Tibial artery (tissue), 4 donors: ENCODE measurements at regions not wholly inside any gene's neighbourhood (a gene's known extent, or its start where the extent isn't known, plus 50 kb on each side); places are given as distances from the start of the nearest gene placed in this dataset.

Experiments used
- DNase-seq, 2 donors: peaks; one replicate each; pipeline ENCODE4 v3.0.0-alpha.2; 2019
- H3K27ac ChIP-seq, 2 donors: fragments of 200-600 bp; sonication (generic) in 1 of 2; 1 replicate in 1 of 2; 2 replicates in 1 of 2; pipeline ENCODE4 v1.5.1; 2018 to 2019; ENCODE audit warnings: mild to moderate bottlenecking in 1 of 2
- H3K27me3 ChIP-seq, 2 donors: fragments of 200-600 bp; sonication (generic) in 1 of 2; one replicate each; pipeline versions ENCODE4 v1.5.1 to v1.6.0; 2016 to 2019
- H3K36me3 ChIP-seq, 3 donors: fragments of 200-600 bp; sonication (generic) in 2 of 3; one replicate each; pipeline ENCODE4 v1.5.1; 2016 to 2019; ENCODE audit warnings: mild to moderate bottlenecking in 2 of 3
- H3K4me1 ChIP-seq, 4 donors: fragments of 200-600 bp; sonication (generic) in 2 of 4; 1 replicate in 3 of 4; 2 replicates in 1 of 4; pipeline ENCODE4 v1.5.1; 2016 to 2019
- H3K4me3 ChIP-seq, 2 donors: fragments of 200-600 bp; sonication (generic) in 1 of 2; 1 replicate in 1 of 2; 2 replicates in 1 of 2; pipeline ENCODE4 v1.5.1; 2018 to 2019; ENCODE audit warnings: mild to moderate bottlenecking in 2 of 2
- H3K9me3 ChIP-seq, 3 donors: fragments of 200-600 bp; sonication (generic) in 1 of 3; one replicate each; pipeline ENCODE4 v1.5.1; 2016 to 2019
- intact Hi-C: fragments of 100-400 bp; cut with DNase I; formaldehyde crosslinking; loops from one replicate; pipeline ENCODE4 v1.15.0; 2023; ENCODE audit warnings: low total_unique reads
- TF ChIP-seq, protein P1 (sequence below), 2 experiments: fragments of 200-600 bp in 1 of 2; fragments of 450-650 bp in 1 of 2; IDR thresholded peaks; one replicate each; pipeline ENCODE4 v1.5.1; 2017 to 2019; ENCODE audit warnings: antibody characterized with exemption in 2 of 2, mild to moderate bottlenecking in 1 of 2, moderate library complexity in 1 of 2

DNA sequence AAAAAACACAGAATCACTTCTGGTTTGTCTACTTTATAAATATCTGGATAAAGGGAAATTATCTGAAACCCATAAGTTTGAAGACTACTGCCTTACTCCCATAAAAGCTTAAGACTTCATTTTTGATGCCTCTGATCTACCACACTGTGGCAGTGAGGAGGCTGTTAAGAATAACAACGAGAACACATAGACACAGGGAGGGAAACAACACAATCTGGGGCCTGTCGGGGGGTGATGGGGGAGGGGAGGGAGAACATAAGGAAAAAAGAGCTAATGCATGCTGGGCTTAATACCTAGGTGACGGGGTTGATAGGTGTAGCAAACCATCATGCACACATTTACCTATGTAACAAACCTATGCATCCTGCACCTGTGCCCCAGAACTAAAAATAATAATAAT lies 573.7 kb downstream of the GBA3 start:
- intact Hi-C loops: no loop called here
- TF ChIP-seq, protein P1, sequence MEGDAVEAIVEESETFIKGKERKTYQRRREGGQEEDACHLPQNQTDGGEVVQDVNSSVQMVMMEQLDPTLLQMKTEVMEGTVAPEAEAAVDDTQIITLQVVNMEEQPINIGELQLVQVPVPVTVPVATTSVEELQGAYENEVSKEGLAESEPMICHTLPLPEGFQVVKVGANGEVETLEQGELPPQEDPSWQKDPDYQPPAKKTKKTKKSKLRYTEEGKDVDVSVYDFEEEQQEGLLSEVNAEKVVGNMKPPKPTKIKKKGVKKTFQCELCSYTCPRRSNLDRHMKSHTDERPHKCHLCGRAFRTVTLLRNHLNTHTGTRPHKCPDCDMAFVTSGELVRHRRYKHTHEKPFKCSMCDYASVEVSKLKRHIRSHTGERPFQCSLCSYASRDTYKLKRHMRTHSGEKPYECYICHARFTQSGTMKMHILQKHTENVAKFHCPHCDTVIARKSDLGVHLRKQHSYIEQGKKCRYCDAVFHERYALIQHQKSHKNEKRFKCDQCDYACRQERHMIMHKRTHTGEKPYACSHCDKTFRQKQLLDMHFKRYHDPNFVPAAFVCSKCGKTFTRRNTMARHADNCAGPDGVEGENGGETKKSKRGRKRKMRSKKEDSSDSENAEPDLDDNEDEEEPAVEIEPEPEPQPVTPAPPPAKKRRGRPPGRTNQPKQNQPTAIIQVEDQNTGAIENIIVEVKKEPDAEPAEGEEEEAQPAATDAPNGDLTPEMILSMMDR (IDR thresholded peaks at IDR 0.05): no peak
- H3K9me3 ChIP-seq: no peaks in the 10 kb centered on the region
- no peaks in the 10 kb centered on the region for H3K4me1 ChIP-seq
- no peaks in the 10 kb centered on the region for H3K36me3 ChIP-seq
- no peak for DNase-seq
- H3K4me3 ChIP-seq: no peak overlapping the region
- H3K27ac ChIP-seq: no peak overlapping the region
- H3K27me3 ChIP-seq: no peaks in the 10 kb centered on the region

DNA sequence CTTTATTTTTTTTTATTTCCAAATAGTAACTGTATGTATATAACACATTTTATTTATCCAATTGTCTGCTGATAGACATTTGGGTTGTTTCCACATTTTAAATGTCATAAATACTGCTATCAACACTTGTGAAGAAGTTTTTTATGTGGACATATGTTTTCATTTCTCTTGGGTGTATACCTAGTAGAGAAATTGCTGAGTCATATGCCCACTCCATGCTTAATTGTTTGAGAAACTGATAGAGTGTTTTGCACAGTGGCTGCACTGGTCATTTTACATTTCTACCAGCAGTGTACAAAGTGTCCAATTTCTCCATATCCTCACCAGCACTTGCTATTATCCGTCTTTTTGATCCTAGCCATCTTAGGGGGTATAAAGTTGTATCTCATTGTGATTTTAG lies 567.8 kb downstream of the GBA3 start:
- H3K27me3 ChIP-seq: no peaks in the 10 kb centered on the region
- TF ChIP-seq, protein P1 (IDR thresholded peaks at IDR 0.05): no peak
- H3K36me3 ChIP-seq: no peaks in the 10 kb centered on the region
- H3K4me3 ChIP-seq: no peak overlapping the region
- no peaks in the 10 kb centered on the region for H3K4me1 ChIP-seq
- intact Hi-C loops: no loop called here
- H3K27ac ChIP-seq: no peak overlapping the region
- no peak for DNase-seq
- H3K9me3 ChIP-seq: no peaks in the 10 kb centered on the region

DNA sequence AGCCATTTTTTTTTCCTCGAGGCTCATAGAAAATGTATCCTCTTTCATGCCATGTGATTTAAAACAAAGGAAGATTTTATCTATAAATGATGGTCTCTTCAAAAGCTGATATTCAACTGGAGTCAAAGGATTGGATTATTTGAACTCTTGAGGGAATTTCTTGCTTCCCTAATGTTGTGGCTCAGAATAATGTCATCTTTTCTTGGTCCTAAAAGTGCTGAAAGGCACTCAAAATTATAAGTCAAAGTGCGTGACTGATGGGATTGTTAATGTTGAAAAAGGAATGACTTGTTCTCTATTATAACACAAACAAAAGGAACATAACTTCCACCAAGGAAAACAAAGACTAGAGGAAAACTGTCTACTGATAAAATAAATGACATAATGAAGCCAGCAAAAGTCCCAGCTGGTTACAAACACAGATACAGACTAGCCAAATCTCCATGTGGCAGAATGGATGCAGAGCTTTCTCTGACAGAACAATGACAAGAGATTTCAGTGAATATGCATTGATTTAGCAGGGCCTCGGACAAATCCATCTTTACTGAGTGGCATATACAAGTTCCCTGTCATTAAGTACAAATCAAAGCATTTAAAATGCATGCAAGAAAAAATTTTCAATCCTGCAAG lies 552.6 kb downstream of the GBA3 start:
- Histone ChIP-seq H3K27me3 (no peaks in the 10 kb centered on the region), H3K4me3 (no peak overlapping the region), H3K4me1 (no peaks in the 10 kb centered on the region), H3K9me3 (no peaks in the 10 kb centered on the region), H3K27ac (no peak overlapping the region), H3K36me3 (no peaks in the 10 kb centered on the region)
- intact Hi-C loops: no loop called here
- no peak for DNase-seq
- TF ChIP-seq, protein P1 (IDR thresholded peaks at IDR 0.05): no peak

DNA sequence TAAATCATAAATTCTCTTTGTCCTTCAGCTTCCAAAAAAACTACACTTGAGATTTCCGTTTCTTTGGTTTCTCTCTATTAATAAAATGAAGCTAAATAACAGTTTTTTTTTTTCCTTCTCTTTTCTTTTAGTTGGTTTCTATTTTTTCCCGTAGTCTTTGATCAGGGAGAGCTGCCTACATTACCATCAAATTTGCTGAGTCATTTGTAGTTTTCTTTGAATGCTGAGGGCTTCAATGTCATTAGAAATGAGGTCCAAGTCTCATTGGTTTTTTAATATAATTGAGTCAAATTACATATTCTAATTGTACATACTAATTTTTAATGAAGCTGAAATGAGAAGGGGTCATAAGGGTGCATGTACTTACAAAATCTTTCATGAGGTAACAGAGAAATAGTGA lies 550.2 kb downstream of the GBA3 start:
- TF ChIP-seq, protein P1 (IDR thresholded peaks at IDR 0.05): no peak
- no peak for DNase-seq
- H3K4me1 ChIP-seq: no peaks in the 10 kb centered on the region
- H3K27me3 ChIP-seq: no peaks in the 10 kb centered on the region
- intact Hi-C loops: no loop called here
- H3K9me3 ChIP-seq: no peaks in the 10 kb centered on the region
- H3K36me3 ChIP-seq: no peaks in the 10 kb centered on the region
- H3K27ac ChIP-seq: no peak overlapping the region
- H3K4me3 ChIP-seq: no peak overlapping the region

DNA sequence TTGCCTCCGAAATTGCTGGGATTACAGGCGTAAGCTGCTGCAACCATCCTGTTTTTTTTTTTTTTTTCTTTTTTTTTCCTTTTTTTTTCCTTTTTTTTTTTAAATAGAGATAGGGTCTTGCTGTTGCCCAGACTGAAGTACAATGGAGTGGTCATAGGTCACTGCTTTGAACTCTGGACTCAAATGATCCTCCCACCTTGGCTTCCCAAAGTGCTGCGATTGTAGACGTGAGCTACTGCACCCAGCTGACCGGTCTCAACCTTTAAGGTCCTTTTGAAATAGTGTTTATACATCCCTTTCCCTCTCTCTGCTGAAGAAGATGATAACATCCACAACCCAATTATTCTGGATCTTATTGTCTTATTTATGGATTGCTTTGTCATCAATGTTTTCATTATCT lies 548.7 kb downstream of the GBA3 start:
- intact Hi-C loops: no loop called here
- H3K4me3 ChIP-seq: no peak overlapping the region
- no peaks in the 10 kb centered on the region for H3K4me1 ChIP-seq
- H3K27me3 ChIP-seq: no peaks in the 10 kb centered on the region
- TF ChIP-seq, protein P1 (IDR thresholded peaks at IDR 0.05): no peak
- no peaks in the 10 kb centered on the region for H3K36me3 ChIP-seq
- DNase-seq: no peak
- no peaks in the 10 kb centered on the region for H3K9me3 ChIP-seq
- H3K27ac ChIP-seq: no peak overlapping the region

DNA sequence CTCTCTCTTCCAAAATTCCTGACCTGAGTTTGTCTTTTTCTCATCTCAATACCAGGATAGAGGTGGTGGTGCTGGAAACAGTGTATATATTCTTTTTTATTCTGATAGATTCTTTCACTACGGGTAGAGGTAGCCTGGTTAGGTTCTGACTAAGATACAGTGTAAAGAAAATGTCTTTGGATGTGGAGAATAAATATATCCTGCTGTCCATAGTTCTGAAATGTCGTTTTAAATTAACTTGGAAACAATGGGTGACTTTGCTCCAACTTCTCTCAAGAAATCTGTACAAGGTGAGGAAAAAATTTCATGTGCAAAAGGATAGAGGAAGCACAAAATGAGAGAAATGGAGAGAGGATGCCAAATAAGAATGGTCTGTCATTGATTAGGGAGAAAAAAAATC lies 546.1 kb downstream of the GBA3 start:
- no peak overlapping the region for H3K27ac ChIP-seq
- no peaks in the 10 kb centered on the region for H3K4me1 ChIP-seq
- H3K36me3 ChIP-seq: no peaks in the 10 kb centered on the region
- TF ChIP-seq, protein P1 (IDR thresholded peaks at IDR 0.05): no peak
- no peaks in the 10 kb centered on the region for H3K9me3 ChIP-seq
- DNase-seq: no peak
- no peak overlapping the region for H3K4me3 ChIP-seq
- H3K27me3 ChIP-seq: no peaks in the 10 kb centered on the region
- intact Hi-C loops: no loop called here
